ENCODE measurements at regions not wholly inside any gene's neighbourhood (a gene's known extent, or its start where the extent isn't known, plus 50 kb on each side); places are given as distances from the start of the nearest gene placed in this dataset.

- no peak for TF ChIP-seq CTCF (conservative IDR thresholded peaks at IDR 0.05; ENCODE audit: control insufficient read depth, insufficient read depth, low read depth, low read length)
- H3K4me3 ChIP-seq (ENCODE audit: control insufficient read depth, low read depth, low read length) = no peak overlapping the region
- no peak for DNase-seq (ENCODE audit: low read depth)
Measured at GRCh38 chr7:114755856-114756255, 166.0 kb upstream of the MDFIC start.

- no peak overlapping the region for H3K4me3 ChIP-seq (ENCODE audit: control insufficient read depth, low read depth, low read length)
- DNase-seq (ENCODE audit: low read depth) = no peak
- TF ChIP-seq CTCF (conservative IDR thresholded peaks at IDR 0.05; ENCODE audit: control insufficient read depth, insufficient read depth, low read depth, low read length) = no peak
Measured at GRCh38 chr7:114758661-114759227, 163.2 kb upstream of the MDFIC start.

- DNase-seq (ENCODE audit: low read depth) = peak; percentile 60
- no peak for TF ChIP-seq CTCF (conservative IDR thresholded peaks at IDR 0.05; ENCODE audit: control insufficient read depth, insufficient read depth, low read depth, low read length)
- H3K4me3 ChIP-seq (ENCODE audit: control insufficient read depth, low read depth, low read length) = no peak overlapping the region
Measured at GRCh38 chr7:114759347-114760062, 162.4 kb upstream of the MDFIC start.

GRCh38 chr7:114760477-114760876 is 161.4 kb upstream of the MDFIC start:
- no peak for TF ChIP-seq CTCF (conservative IDR thresholded peaks at IDR 0.05; ENCODE audit: control insufficient read depth, insufficient read depth, low read depth, low read length)
- DNase-seq (ENCODE audit: low read depth) = peak; percentile 20

GRCh38 chr7:114761973-114762372 is 159.9 kb upstream of the MDFIC start:
- DNase-seq (ENCODE audit: low read depth) = no peak
- no peak overlapping the region for H3K4me3 ChIP-seq (ENCODE audit: control insufficient read depth, low read depth, low read length)
- no peak for TF ChIP-seq CTCF (conservative IDR thresholded peaks at IDR 0.05; ENCODE audit: control insufficient read depth, insufficient read depth, low read depth, low read length)

More at GRCh38 chr7:114760477-114760876, 161.4 kb upstream of the MDFIC start:
- no peak overlapping the region for H3K4me3 ChIP-seq (ENCODE audit: control insufficient read depth, low read depth, low read length)

GRCh38 chr7:114765331-114766040 is 156.4 kb upstream of the MDFIC start:
- no peak overlapping the region for H3K4me3 ChIP-seq (ENCODE audit: control insufficient read depth, low read depth, low read length)
- TF ChIP-seq CTCF (conservative IDR thresholded peaks at IDR 0.05; ENCODE audit: control insufficient read depth, insufficient read depth, low read depth, low read length) = no peak
- peak; percentile 19 for DNase-seq (ENCODE audit: low read depth)
